ENCODE measurements at regions not wholly inside any gene's neighbourhood (a gene's known extent, or its start where the extent isn't known, plus 50 kb on each side); places are given as distances from the start of the nearest gene placed in this dataset.
"Not testable (repeated sequence)": the region's sequence is repeated elsewhere in the genome, so short reads cannot be mapped to it uniquely, and the experiment has no call there.

DNA sequence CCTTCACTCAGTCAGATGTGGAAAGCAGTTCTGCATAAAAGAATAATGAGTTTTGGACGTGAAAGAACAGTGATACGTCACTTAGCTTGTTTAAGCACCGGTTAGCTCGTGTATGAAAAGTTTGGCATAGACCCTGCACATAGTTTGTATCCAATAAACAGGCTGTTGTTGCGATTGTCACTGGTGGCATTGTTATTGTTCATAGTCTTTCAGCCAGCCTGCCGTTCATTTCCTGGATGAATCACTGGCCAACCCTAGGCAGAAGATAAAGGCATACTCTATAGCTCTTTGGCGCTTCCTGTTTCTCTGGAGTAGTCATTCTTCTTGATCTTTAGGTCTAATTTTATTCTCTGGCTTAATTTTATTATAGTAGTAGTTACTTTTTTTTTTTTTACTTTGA is 57.8 kb upstream of the ANKRD30A start:
- no peak for DNase-seq

GRCh38 chr10:37062296-37062695 is 63.1 kb upstream of the ANKRD30A start:
- DNase-seq = not testable (repeated sequence)

DNA sequence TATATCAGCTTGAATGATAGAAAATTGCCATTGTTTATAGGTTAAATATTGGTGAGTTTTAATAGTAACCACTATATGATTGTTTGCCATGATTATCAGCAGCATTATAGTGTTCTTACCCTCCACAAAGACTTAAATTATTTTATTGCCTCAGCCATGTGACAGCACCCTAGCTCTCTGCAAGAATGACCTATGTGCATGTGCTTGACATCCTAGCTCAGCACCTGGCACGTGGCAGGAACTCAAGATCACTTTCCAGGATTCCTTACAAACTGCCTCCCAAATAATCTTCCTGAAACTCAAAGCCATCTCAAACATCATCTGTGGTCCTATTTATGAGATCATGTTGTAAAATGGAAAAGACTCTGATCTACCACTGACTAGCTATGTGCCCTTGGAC is 68.1 kb upstream of the ANKRD30A start:
- no peak for DNase-seq

DNA sequence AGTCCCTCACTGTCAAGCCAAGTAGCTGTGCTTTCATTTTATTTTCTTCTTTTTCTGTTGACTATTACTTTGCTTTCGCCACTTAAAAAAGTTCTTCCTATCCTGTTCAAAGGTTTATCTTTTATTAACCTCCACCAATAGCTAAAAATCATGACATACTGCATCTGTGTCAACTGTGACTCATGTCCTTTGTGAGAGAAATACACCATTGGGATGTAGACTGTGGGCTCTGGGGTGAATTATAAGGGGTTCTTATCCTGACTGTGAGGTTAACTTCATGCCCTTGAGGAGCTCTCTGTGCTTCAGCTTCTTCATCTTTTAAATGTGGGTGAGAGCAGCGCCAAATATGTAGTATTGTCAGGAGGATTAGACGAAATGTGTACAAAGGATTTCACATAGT is 71.9 kb upstream of the ANKRD30A start:
- DNase-seq = no peak

DNA sequence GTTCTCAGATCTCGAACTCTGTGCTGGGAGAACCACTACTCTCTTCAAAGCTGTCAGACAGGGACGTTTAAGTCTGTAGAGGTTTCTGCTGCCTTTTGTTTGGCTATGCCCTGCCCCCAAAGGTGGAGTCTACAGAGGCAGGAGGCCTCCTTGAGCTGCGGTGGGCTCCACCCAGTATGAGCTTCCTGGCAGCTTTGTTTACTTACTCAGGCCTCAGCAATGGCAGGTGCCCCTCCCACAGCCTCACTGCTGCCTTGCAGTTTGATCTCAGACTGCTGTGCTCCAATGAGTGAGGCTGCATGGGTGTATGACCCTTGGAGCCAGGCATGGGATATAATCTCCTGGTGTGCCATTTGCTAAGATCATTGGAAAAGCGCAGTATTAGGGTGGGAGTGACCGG is 75.4 kb upstream of the ANKRD30A start:
- not testable (repeated sequence) for DNase-seq

- not testable (repeated sequence) for DNase-seq
Measured at GRCh38 chr10:37044319-37044718, 81.1 kb upstream of the ANKRD30A start.

DNA sequence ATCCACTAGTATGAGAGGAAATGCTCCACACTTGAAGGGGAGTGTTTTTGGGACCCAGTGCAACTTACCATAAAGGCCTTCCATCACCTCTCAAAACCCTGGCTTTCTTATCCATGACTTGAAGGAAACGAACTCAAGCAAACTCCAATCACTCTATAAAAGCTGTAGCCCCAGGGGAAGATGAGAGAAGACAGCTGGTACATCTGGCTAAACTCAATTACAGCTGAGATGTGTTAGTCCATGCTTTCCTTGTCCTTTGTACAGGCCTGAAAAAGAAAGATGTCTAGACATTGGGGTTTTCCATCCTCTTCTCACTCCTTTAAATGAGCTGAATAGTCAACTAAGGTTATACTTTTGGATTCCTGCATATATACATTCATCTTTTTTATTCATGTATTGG is 89.5 kb upstream of the ANKRD30A start:
- DNase-seq = no peak

- no peak for DNase-seq
Measured at GRCh38 chr10:37015498-37015897, 109.9 kb upstream of the ANKRD30A start.

DNA sequence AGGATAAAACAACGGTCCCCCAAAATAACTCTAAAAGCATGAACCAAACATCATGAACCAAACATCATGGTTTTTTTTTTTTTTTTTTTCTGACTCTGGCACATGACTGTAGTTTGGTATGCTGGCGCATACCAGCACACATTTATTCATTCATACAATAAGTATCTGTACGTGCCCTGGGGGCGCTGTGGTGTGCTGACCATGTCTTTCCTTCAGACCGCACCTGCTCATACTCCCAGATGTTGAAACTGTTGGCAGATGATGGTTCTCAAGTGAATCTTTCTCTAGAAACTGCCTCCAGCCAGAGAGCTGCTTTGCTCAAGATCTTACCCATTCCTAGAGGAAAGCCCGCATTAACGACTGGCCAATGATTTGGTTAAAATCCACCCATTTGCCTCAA is 114.7 kb upstream of the ANKRD30A start:
- DNase-seq = no peak

GRCh38 chr10:37008276-37008675 is 117.1 kb upstream of the ANKRD30A start:
- not testable (repeated sequence) for DNase-seq

DNA sequence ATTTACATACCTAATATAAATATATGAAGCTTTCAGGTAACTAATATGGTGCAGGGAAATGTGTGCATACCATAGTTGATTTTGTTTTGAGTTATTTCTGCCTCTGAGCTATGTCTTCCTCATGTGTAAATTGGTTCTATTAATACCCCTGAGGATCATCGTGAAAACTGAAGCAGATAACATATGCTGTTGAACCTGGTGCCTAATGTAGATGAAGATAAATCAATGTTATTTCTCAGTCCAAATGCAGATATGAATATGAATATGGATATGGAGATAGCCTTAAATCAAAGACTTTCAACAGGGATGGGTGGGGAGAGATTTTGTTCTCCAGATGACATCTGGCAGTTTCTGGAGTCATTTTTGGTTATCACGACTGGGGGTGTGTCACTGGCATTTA is 122.3 kb upstream of the ANKRD30A start:
- DNase-seq = no peak

- not testable (repeated sequence) for DNase-seq
Measured at GRCh38 chr10:36995806-36996205, 129.6 kb upstream of the ANKRD30A start.

GRCh38 chr10:36994886-36995285 is 130.5 kb upstream of the ANKRD30A start:
- no peak for DNase-seq

DNA sequence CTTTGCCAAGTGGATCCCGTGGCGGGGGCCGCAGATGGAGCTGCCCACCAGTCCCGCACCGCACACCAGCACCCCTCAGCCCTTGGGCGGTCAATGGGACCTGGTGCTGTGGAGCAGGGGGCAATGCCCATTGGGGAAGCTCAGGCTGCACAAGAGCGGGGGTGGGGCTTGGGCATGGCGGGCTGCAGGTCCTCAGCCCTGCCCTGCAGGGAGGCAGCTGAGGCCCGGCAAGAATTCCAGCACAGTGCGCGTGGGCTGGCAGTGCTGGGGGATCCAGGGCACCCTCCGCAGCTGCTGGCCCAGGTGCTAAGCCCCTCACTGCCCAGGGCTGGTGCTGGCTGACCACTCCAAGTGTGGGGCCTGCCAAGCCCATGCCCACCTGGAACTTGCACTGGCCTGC is 136.2 kb upstream of the ANKRD30A start:
- no peak for DNase-seq

DNA sequence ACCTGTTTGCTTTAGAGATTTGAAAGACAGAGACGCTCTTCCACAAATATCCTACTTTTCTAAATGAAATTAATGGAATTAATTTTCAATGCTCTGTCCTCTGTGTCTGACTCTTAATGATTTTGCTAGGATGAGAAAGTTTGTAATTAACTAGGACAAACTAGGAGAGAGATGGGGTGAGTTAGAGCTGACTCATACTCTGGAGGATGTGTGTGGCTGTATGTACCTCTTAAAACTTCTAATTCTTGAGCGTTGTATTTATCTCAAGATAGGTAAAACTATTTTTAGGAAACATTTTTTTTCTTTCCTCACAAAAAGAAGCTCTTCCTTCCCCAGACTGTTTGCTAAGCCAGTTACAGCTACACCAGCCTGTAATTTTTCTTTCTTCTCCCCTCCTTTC is 178.8 kb upstream of the ANKRD30A start:
- DNase-seq = no peak

- no peak for DNase-seq
Measured at GRCh38 chr10:36943544-36943943, 181.9 kb upstream of the ANKRD30A start.

- DNase-seq = no peak
Measured at GRCh38 chr10:36942616-36943015, 182.8 kb upstream of the ANKRD30A start.

GRCh38 chr10:36903040-36903439 is 222.4 kb upstream of the ANKRD30A start:
- no peak for DNase-seq

GRCh38 chr10:36899652-36900051 is 225.7 kb upstream of the ANKRD30A start:
- DNase-seq = no peak

DNA sequence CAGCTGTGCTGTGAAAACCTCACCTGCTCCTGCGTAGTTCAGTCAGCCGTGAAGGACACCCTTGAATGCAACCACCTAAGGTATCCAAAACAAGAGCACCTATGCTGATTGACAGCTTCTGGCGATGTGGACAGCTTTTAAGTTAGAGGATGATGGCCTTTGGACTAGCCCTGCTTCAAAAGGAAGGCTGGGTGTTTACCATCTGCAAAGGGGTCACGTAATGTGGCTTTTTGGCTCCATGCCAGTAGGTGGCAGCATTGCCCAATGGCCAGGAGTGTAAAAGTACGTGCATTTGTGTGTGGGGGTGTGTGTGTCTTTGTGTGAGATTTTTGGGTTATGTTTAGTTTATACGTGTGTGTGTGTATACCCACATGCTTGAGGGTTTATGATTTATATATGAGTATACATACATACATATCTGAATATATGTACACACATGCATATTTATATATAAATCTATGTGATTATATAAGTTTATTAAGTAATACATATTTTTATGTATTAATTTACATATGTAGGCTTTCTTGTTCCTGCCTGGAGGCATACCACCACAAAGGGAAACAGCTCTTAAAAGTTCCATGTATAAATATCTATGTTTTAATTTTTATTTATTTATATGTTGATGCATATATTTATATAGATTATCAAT is 236.3 kb upstream of the ANKRD30A start:
- DNase-seq = no peak

DNA sequence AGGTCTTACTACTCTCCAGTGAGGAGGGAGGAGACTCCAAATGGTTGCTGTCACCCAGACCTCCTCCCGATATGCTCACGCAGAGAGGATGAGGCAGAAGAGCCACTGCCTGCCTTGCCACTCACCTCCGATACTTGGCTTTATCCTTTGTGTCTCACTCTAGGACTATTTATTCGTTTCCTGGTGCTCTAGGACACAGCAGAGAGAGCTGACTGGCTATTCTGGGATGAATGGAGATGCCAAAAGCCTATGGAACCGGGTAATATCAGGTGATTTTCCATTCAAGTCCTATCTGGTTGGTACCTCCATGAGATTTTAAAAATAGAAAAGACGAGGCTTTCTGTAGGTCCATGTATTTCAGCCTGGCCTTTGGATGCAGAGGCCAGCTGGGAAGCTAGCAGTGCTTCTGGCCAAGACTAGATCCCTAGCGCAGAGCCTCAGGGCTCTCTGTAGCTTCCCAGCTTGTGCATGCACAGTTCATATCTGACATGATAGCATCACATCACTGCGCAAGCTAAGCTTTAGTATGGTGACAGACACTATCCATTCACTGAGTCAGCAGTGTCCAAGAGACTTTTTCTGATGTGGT is 239.0 kb upstream of the ANKRD30A start:
- DNase-seq = no peak

- DNase-seq = no peak
Measured at GRCh38 chr10:36885746-36886145, 239.7 kb upstream of the ANKRD30A start.

GRCh38 chr10:36882781-36883180 is 242.6 kb upstream of the ANKRD30A start:
- DNase-seq = no peak

GRCh38 chr10:36880898-36881297 is 244.5 kb upstream of the ANKRD30A start:
- DNase-seq = no peak

Measured in DMS79 treated with DMSO at 0.1 percent for 48 hours (cell line).